Keratinocyte (primary cell): ENCODE measurements at regions not wholly inside any gene's neighbourhood (a gene's known extent, or its start where the extent isn't known, plus 50 kb on each side); places are given as distances from the start of the nearest gene placed in this dataset.

Source experiments
- DNase-seq: peaks from one replicate; pipeline ENCODE4 v3.0.0-alpha.2; 2011; ENCODE audit warnings: low read depth, missing footprints, low spot score
- FAIRE-seq: peaks from 2 replicates; lab custom pipeline; 2011; peaks lifted over from hg19 to GRCh38; lab: Jason Lieb, UNC
- H2AFZ ChIP-seq: 2 replicates; pipeline ENCODE4 v1.6.0; 2012; ENCODE audit warnings: low read length, control low read depth, inconsistent platforms; ENCODE audit not compliant: control insufficient read depth
- H3K27ac ChIP-seq: 2 replicates; pipeline ENCODE4 v1.5.1; 2011; ENCODE audit warnings: low read length; ENCODE audit not compliant: control insufficient read depth, insufficient read depth
- H3K27me3 ChIP-seq: 3 replicates; pipeline ENCODE4 v1.6.0; 2011; ENCODE audit warnings: low read length; ENCODE audit not compliant: control insufficient read depth, insufficient read depth; ENCODE audit errors: extremely low read depth
- H3K36me3 ChIP-seq, 2 experiments: 2 replicates in 1 of 2; 3 replicates in 1 of 2; pipeline ENCODE4 v1.5.1; 2011; ENCODE audit warnings: low read length in 2 of 2, mild to moderate bottlenecking in 1 of 2; ENCODE audit not compliant: control insufficient read depth in 2 of 2, insufficient read depth in 2 of 2; ENCODE audit errors: extremely low read depth in 1 of 2
- H3K4me1 ChIP-seq: 3 replicates; pipeline ENCODE4 v1.5.1; 2011; ENCODE audit warnings: low read length; ENCODE audit not compliant: control insufficient read depth, insufficient read depth; ENCODE audit errors: extremely low read depth
- H3K4me2 ChIP-seq: 3 replicates; pipeline ENCODE4 v1.6.0; 2011; ENCODE audit warnings: low read depth, low read length; ENCODE audit not compliant: control insufficient read depth, insufficient read depth; ENCODE audit errors: extremely low read depth
- H3K4me3 ChIP-seq, 3 experiments: fragments of 200-600 bp in 1 of 3; sonication (generic) in 1 of 3; 2 replicates in 2 of 3; 3 replicates in 1 of 3; pipeline ENCODE4 v1.5.1; 2011 to 2016; ENCODE audit warnings: low read length in 3 of 3, mild to moderate bottlenecking in 3 of 3, control low read depth in 2 of 3, inconsistent platforms in 1 of 3, low read depth in 1 of 3, mixed read lengths in 1 of 3, mixed run types in 1 of 3, moderate library complexity in 1 of 3; ENCODE audit not compliant: control insufficient read depth in 2 of 3, insufficient read depth in 2 of 3; ENCODE audit errors: extremely low read depth in 1 of 3
- H3K79me2 ChIP-seq: 2 replicates; pipeline ENCODE4 v1.6.0; 2012; ENCODE audit warnings: low read length; ENCODE audit not compliant: control insufficient read depth, insufficient read depth
- H3K9ac ChIP-seq: 3 replicates; pipeline ENCODE4 v1.6.0; 2011; ENCODE audit warnings: low read length; ENCODE audit not compliant: control insufficient read depth, insufficient read depth; ENCODE audit errors: extremely low read depth
- H3K9me1 ChIP-seq: 3 replicates; pipeline ENCODE4 v1.6.0; 2011; ENCODE audit warnings: low read length; ENCODE audit not compliant: control insufficient read depth, insufficient read depth; ENCODE audit errors: extremely low read depth
- H3K9me3 ChIP-seq: 2 replicates; pipeline ENCODE4 v1.5.1; 2012; ENCODE audit warnings: low read depth, low read length; ENCODE audit not compliant: control insufficient read depth
- H4K20me1 ChIP-seq: 3 replicates; pipeline ENCODE4 v1.6.0; 2011; ENCODE audit warnings: low read length; ENCODE audit not compliant: control insufficient read depth, insufficient read depth; ENCODE audit errors: extremely low read depth
- CTCF ChIP-seq, 3 experiments: IDR thresholded peaks in 1 of 3; conservative IDR thresholded peaks in 1 of 3; optimal IDR thresholded peaks in 1 of 3; 2 replicates in 2 of 3; 3 replicates in 1 of 3; pipeline versions ENCODE3 to v1.5.1; 2011; ENCODE audit warnings: low read length in 3 of 3, mild to moderate bottlenecking in 3 of 3, moderate library complexity in 2 of 3, control low read depth in 1 of 3, inconsistent platforms in 1 of 3; ENCODE audit not compliant: insufficient read depth in 2 of 3; ENCODE audit errors: extremely low read depth in 1 of 3
- EZH2 ChIP-seq: IDR thresholded peaks from one replicate; pipeline ENCODE4 v1.6.1; 2012; ENCODE audit warnings: inconsistent platforms, mild to moderate bottlenecking, low read length, moderate library complexity
- dilution Hi-C: fragments of 300-500 bp; cut with MboI; formaldehyde crosslinking; loops from one replicate; pipeline ENCODE4 v1.7.0; 2020; ENCODE audit warnings: low sequenced_read_pairs; ENCODE audit not compliant: extremely low pct_ligation_motif_present

GRCh38 chr6:47970826-47971225, 140.2 kb downstream of the PTCHD4 start:
- TF ChIP-seq EZH2 (no peak), CTCF (optimal IDR thresholded peaks at IDR 0.05 in 1 of 3, IDR thresholded peaks at IDR 0.05 in 1 of 3, conservative IDR thresholded peaks at IDR 0.05 in 1 of 3; ENCODE audit: extremely low read depth in 1 of 3, insufficient read depth in 2 of 3, low read length in 3 of 3) (no peak)
- DNase-seq (no peak), FAIRE-seq (no peak)
- Histone ChIP-seq H3K9me1 (no peaks in the 10 kb centered on the region), H3K9me3 (no peaks in the 10 kb centered on the region), H2AFZ (no peak overlapping the region), H3K36me3 (no peaks in the 10 kb centered on the region), H3K27me3 (no peaks in the 10 kb centered on the region), H3K4me2 (no peak overlapping the region), H3K4me1 (no peaks in the 10 kb centered on the region), H3K79me2 (no peaks in the 10 kb centered on the region), H3K27ac (no peak overlapping the region), H3K9ac (no peak overlapping the region), H3K4me3 (no peak overlapping the region), H4K20me1 (no peaks in the 10 kb centered on the region)
- dilution Hi-C loops = no loop called here

GRCh38 chr6:47967843-47968242, 143.2 kb downstream of the PTCHD4 start:
- H3K9me1 ChIP-seq = no peaks in the 10 kb centered on the region
- no peak overlapping the region for H3K9ac ChIP-seq
- dilution Hi-C loops = no loop called here
- no peak overlapping the region for H3K27ac ChIP-seq
- no peak for DNase-seq
- no peaks in the 10 kb centered on the region for H3K9me3 ChIP-seq
- H3K36me3 ChIP-seq = no peaks in the 10 kb centered on the region
- no peaks in the 10 kb centered on the region for H3K4me1 ChIP-seq
- H4K20me1 ChIP-seq = no peaks in the 10 kb centered on the region
- H2AFZ ChIP-seq = no peak overlapping the region
- no peaks in the 10 kb centered on the region for H3K79me2 ChIP-seq
- FAIRE-seq = no peak
- H3K4me3 ChIP-seq = no peak overlapping the region
- H3K4me2 ChIP-seq = no peak overlapping the region
- TF ChIP-seq CTCF (optimal IDR thresholded peaks at IDR 0.05 in 1 of 3, IDR thresholded peaks at IDR 0.05 in 1 of 3, conservative IDR thresholded peaks at IDR 0.05 in 1 of 3; ENCODE audit: extremely low read depth in 1 of 3, insufficient read depth in 2 of 3, low read length in 3 of 3) (no peak), EZH2 (no peak)
- no peaks in the 10 kb centered on the region for H3K27me3 ChIP-seq
